ENCODE measurements at regions not wholly inside any gene's neighbourhood (a gene's known extent, or its start where the extent isn't known, plus 50 kb on each side); places are given as distances from the start of the nearest gene placed in this dataset.

- TF ChIP-seq CTCF (IDR thresholded peaks at IDR 0.05) = no peak
- no peak for TF ChIP-seq POLR2A (IDR thresholded peaks at IDR 0.05)
- TF ChIP-seq POLR2AphosphoS5 (IDR thresholded peaks at IDR 0.05) = no peak
Observed at GRCh38 chr9:78620764-78621163, 323.8 kb downstream of the PSAT1 start.

All from stomach (tissue), 4 donors.